ENCODE measurements at regions not wholly inside any gene's neighbourhood (a gene's known extent, or its start where the extent isn't known, plus 50 kb on each side); places are given as distances from the start of the nearest gene placed in this dataset.
"Not testable (repeated sequence)": the region's sequence is repeated elsewhere in the genome, so short reads cannot be mapped to it uniquely, and the experiment has no call there.

- not testable (repeated sequence) for H3K9ac ChIP-seq (ENCODE audit: low read length in 5 of 5); H3K4me3 ChIP-seq (ENCODE audit: low read depth in 1 of 5, low read length in 5 of 5); H3K36me3 ChIP-seq (ENCODE audit: control insufficient read depth in 5 of 5, insufficient read depth in 5 of 5, low read length in 5 of 5)
Measured at GRCh38 chr1:95297906-95298305, 63.9 kb downstream of the RWDD3 start.

DNA sequence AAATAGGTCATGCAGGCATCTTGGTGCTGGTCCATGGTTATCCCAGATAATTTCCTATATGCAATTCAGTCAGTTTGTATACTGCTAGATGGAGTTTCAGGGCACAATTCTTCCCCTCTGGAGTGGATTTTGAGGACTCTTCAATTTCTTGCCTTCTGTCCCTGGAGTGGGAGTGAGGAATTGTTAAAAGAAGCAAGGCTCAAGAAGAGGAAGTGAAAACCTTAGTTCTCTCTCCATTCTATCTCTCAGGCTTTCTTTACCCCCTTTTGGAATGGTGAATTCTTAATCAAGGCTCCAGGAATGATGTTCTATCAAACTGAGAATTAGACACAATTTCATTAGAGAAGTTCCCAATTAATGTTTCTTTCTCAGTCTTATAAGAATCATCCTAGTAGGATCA lies 67.1 kb downstream of the RWDD3 start:
- no peak overlapping the region for H3K4me3 ChIP-seq (ENCODE audit: low read depth in 1 of 5, low read length in 5 of 5)
- no peak overlapping the region for H3K27ac ChIP-seq (ENCODE audit: low read depth, low read length)
- H3K9me3 ChIP-seq (ENCODE audit: control insufficient read depth in 5 of 5, low read length in 5 of 5), result no peaks in the 10 kb centered on the region
- peaks cover 0 to 2% (median 0%) of the 10 kb centered on the region in 5 donors for H3K27me3 ChIP-seq (ENCODE audit: control insufficient read depth in 5 of 5, insufficient read depth in 4 of 5, low read length in 5 of 5)
- no peaks in the 10 kb centered on the region for H3K4me1 ChIP-seq (ENCODE audit: control insufficient read depth in 5 of 5, insufficient read depth in 5 of 5, low read length in 5 of 5)
- H3K9ac ChIP-seq (ENCODE audit: low read length in 5 of 5), result no peak overlapping the region
- no peaks in the 10 kb centered on the region for H3K36me3 ChIP-seq (ENCODE audit: control insufficient read depth in 5 of 5, insufficient read depth in 5 of 5, low read length in 5 of 5)

More at GRCh38 chr1:95297906-95298305, 63.9 kb downstream of the RWDD3 start:
- H3K4me1 ChIP-seq (ENCODE audit: control insufficient read depth in 5 of 5, insufficient read depth in 5 of 5, low read length in 5 of 5); H3K27ac ChIP-seq (ENCODE audit: low read depth, low read length); H3K9me3 ChIP-seq (ENCODE audit: control insufficient read depth in 5 of 5, low read length in 5 of 5); H3K27me3 ChIP-seq (ENCODE audit: control insufficient read depth in 5 of 5, insufficient read depth in 4 of 5, low read length in 5 of 5): not testable (repeated sequence)

DNA sequence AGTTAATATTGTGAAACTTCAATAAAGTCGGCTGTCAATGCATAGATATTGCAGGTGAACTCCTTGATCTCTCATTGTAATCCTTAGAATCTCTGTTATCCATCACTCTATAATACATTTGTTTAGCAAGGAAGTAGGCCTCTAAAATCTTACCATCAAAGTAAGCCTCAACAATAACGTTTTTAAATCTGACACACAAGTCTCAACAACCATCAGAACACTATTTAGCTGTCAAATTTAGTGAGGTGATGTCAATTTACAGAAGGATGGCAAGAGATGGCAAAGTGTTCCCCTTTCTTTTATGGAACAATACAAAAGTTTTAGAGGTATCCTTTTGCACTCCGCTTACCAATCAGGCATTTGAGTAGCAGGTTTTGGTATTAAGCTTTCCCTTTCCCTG lies 67.6 kb downstream of the RWDD3 start:
- no peaks in the 10 kb centered on the region for H3K9me3 ChIP-seq (ENCODE audit: control insufficient read depth in 5 of 5, low read length in 5 of 5)
- H3K27ac ChIP-seq (ENCODE audit: low read depth, low read length), result no peak overlapping the region
- no peaks in the 10 kb centered on the region for H3K36me3 ChIP-seq (ENCODE audit: control insufficient read depth in 5 of 5, insufficient read depth in 5 of 5, low read length in 5 of 5)
- H3K4me1 ChIP-seq (ENCODE audit: control insufficient read depth in 5 of 5, insufficient read depth in 5 of 5, low read length in 5 of 5), result no peaks in the 10 kb centered on the region
- H3K9ac ChIP-seq (ENCODE audit: low read length in 5 of 5), result no peak overlapping the region
- no peak overlapping the region for H3K4me3 ChIP-seq (ENCODE audit: low read depth in 1 of 5, low read length in 5 of 5)
- H3K27me3 ChIP-seq (ENCODE audit: control insufficient read depth in 5 of 5, insufficient read depth in 4 of 5, low read length in 5 of 5), result peaks cover 0 to 2% (median 0%) of the 10 kb centered on the region in 5 donors

DNA sequence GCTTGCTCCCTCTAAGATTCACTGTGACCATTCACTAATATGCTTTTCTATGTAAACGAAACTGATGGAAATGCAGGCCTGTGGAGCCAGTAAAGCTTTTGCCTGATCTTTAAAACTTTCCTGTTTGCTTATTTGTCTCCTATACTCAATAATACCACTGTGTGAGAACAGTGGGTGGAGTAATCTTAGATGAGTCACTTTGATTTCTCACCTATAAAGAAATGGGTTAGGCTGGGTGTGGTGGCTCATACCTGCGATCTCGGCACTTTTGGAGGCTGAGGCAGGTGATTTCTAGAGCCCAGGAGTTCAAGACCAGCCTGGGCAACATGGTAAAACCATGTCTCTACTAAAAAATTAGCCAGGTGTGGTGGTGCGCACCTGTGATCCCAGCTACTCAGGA lies 70.8 kb downstream of the RWDD3 start:
- no peak overlapping the region for H3K4me3 ChIP-seq (ENCODE audit: low read depth in 1 of 5, low read length in 5 of 5)
- H3K9me3 ChIP-seq (ENCODE audit: control insufficient read depth in 5 of 5, low read length in 5 of 5), result no peaks in the 10 kb centered on the region
- no peaks in the 10 kb centered on the region for H3K36me3 ChIP-seq (ENCODE audit: control insufficient read depth in 5 of 5, insufficient read depth in 5 of 5, low read length in 5 of 5)
- H3K27ac ChIP-seq (ENCODE audit: low read depth, low read length), result no peak overlapping the region
- no peaks in the 10 kb centered on the region for H3K4me1 ChIP-seq (ENCODE audit: control insufficient read depth in 5 of 5, insufficient read depth in 5 of 5, low read length in 5 of 5)
- no peak overlapping the region for H3K9ac ChIP-seq (ENCODE audit: low read length in 5 of 5)
- peaks cover 0 to 5% (median 2%) of the 10 kb centered on the region in 5 donors for H3K27me3 ChIP-seq (ENCODE audit: control insufficient read depth in 5 of 5, insufficient read depth in 4 of 5, low read length in 5 of 5)

GRCh38 chr1:95308276-95309030 lies 74.4 kb downstream of the RWDD3 start:
- Histone ChIP-seq H3K27ac (ENCODE audit: low read depth, low read length) (no peak overlapping the region), H3K9ac (ENCODE audit: low read length in 5 of 5) (no peak overlapping the region), H3K27me3 (ENCODE audit: control insufficient read depth in 5 of 5, insufficient read depth in 4 of 5, low read length in 5 of 5) (peaks cover 0 to 5% (median 2%) of the 10 kb centered on the region in 5 donors), H3K4me3 (ENCODE audit: low read depth in 1 of 5, low read length in 5 of 5) (no peak overlapping the region), H3K4me1 (ENCODE audit: control insufficient read depth in 5 of 5, insufficient read depth in 5 of 5, low read length in 5 of 5) (no peaks in the 10 kb centered on the region), H3K36me3 (ENCODE audit: control insufficient read depth in 5 of 5, insufficient read depth in 5 of 5, low read length in 5 of 5) (no peaks in the 10 kb centered on the region), H3K9me3 (ENCODE audit: control insufficient read depth in 5 of 5, low read length in 5 of 5) (no peaks in the 10 kb centered on the region)

- Histone ChIP-seq H3K27ac (ENCODE audit: low read depth, low read length) (no peak overlapping the region), H3K9me3 (ENCODE audit: control insufficient read depth in 5 of 5, low read length in 5 of 5) (no peaks in the 10 kb centered on the region), H3K4me1 (ENCODE audit: control insufficient read depth in 5 of 5, insufficient read depth in 5 of 5, low read length in 5 of 5) (no peaks in the 10 kb centered on the region), H3K36me3 (ENCODE audit: control insufficient read depth in 5 of 5, insufficient read depth in 5 of 5, low read length in 5 of 5) (no peaks in the 10 kb centered on the region), H3K4me3 (ENCODE audit: low read depth in 1 of 5, low read length in 5 of 5) (no peak overlapping the region), H3K27me3 (ENCODE audit: control insufficient read depth in 5 of 5, insufficient read depth in 4 of 5, low read length in 5 of 5) (peaks cover 0 to 5% (median 2%) of the 10 kb centered on the region in 5 donors), H3K9ac (ENCODE audit: low read length in 5 of 5) (no peak overlapping the region)
Measured at GRCh38 chr1:95309031-95309471, 75.0 kb downstream of the RWDD3 start.

DNA sequence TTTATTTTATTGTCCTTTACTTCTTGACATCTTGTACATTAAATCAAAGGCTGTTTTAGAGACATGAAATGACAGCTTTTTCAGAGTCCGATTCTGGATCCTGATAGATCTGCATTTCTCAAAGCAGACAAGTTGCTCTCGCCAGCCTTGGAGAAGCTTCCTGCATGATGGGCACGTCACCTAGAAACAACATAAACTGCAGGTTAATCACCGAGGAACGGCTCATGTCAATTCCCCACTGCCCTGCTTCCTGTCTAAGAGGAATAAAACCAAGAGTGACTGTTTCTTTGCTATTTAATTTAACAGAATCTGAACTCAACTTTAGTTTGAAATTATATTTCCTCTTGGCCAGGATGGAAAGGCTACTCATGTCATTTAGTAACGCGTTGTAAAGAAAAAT lies 77.0 kb downstream of the RWDD3 start:
- H3K4me3 ChIP-seq (ENCODE audit: low read depth in 1 of 5, low read length in 5 of 5), result no peak overlapping the region
- H3K36me3 ChIP-seq (ENCODE audit: control insufficient read depth in 5 of 5, insufficient read depth in 5 of 5, low read length in 5 of 5), result no peaks in the 10 kb centered on the region
- H3K9me3 ChIP-seq (ENCODE audit: control insufficient read depth in 5 of 5, low read length in 5 of 5), result no peaks in the 10 kb centered on the region
- peaks cover 0 to 5% (median 2%) of the 10 kb centered on the region in 5 donors for H3K27me3 ChIP-seq (ENCODE audit: control insufficient read depth in 5 of 5, insufficient read depth in 4 of 5, low read length in 5 of 5)
- no peaks in the 10 kb centered on the region for H3K4me1 ChIP-seq (ENCODE audit: control insufficient read depth in 5 of 5, insufficient read depth in 5 of 5, low read length in 5 of 5)
- no peak overlapping the region for H3K9ac ChIP-seq (ENCODE audit: low read length in 5 of 5)
- H3K27ac ChIP-seq (ENCODE audit: low read depth, low read length), result no peak overlapping the region

- Histone ChIP-seq H3K4me3 (ENCODE audit: low read depth in 1 of 5, low read length in 5 of 5) (no peak overlapping the region), H3K27me3 (ENCODE audit: control insufficient read depth in 5 of 5, insufficient read depth in 4 of 5, low read length in 5 of 5) (peaks cover 0 to 5% (median 2%) of the 10 kb centered on the region in 5 donors), H3K27ac (ENCODE audit: low read depth, low read length) (no peak overlapping the region), H3K36me3 (ENCODE audit: control insufficient read depth in 5 of 5, insufficient read depth in 5 of 5, low read length in 5 of 5) (no peaks in the 10 kb centered on the region), H3K4me1 (ENCODE audit: control insufficient read depth in 5 of 5, insufficient read depth in 5 of 5, low read length in 5 of 5) (no peaks in the 10 kb centered on the region), H3K9me3 (ENCODE audit: control insufficient read depth in 5 of 5, low read length in 5 of 5) (no peaks in the 10 kb centered on the region), H3K9ac (ENCODE audit: low read length in 5 of 5) (no peak overlapping the region)
Measured at GRCh38 chr1:95311762-95312161, 77.8 kb downstream of the RWDD3 start.

DNA sequence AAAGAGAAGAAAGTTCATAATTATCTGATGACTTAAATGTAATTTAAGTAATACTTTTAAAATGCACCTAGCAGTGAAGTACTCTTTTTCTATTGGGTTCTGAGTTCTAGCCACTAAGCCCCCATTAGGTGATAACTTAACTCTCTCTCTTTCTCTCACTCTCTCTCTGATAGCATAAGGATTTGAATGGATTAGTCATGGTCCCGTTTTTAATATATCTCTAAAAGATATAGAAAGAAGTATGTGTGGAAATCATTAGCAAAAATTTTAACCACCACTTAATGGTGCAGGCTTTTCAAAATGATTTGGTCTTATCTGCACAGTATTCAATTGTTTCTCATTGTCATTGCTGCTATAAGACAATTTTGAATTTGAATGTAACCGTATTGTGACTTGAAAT lies 78.2 kb downstream of the RWDD3 start:
- Histone ChIP-seq H3K27me3 (ENCODE audit: control insufficient read depth in 5 of 5, insufficient read depth in 4 of 5, low read length in 5 of 5) (peaks cover 0 to 5% (median 0%) of the 10 kb centered on the region in 5 donors), H3K9ac (ENCODE audit: low read length in 5 of 5) (no peak overlapping the region), H3K4me1 (ENCODE audit: control insufficient read depth in 5 of 5, insufficient read depth in 5 of 5, low read length in 5 of 5) (no peaks in the 10 kb centered on the region), H3K9me3 (ENCODE audit: control insufficient read depth in 5 of 5, low read length in 5 of 5) (no peaks in the 10 kb centered on the region), H3K36me3 (ENCODE audit: control insufficient read depth in 5 of 5, insufficient read depth in 5 of 5, low read length in 5 of 5) (no peaks in the 10 kb centered on the region), H3K4me3 (ENCODE audit: low read depth in 1 of 5, low read length in 5 of 5) (no peak overlapping the region), H3K27ac (ENCODE audit: low read depth, low read length) (no peak overlapping the region)

- Histone ChIP-seq H3K9me3 (ENCODE audit: control insufficient read depth in 5 of 5, low read length in 5 of 5) (no peaks in the 10 kb centered on the region), H3K36me3 (ENCODE audit: control insufficient read depth in 5 of 5, insufficient read depth in 5 of 5, low read length in 5 of 5) (no peaks in the 10 kb centered on the region), H3K4me3 (ENCODE audit: low read depth in 1 of 5, low read length in 5 of 5) (no peak overlapping the region), H3K27ac (ENCODE audit: low read depth, low read length) (no peak overlapping the region), H3K27me3 (ENCODE audit: control insufficient read depth in 5 of 5, insufficient read depth in 4 of 5, low read length in 5 of 5) (peaks cover 0 to under 1% (median 0%) of the 10 kb centered on the region in 5 donors), H3K4me1 (ENCODE audit: control insufficient read depth in 5 of 5, insufficient read depth in 5 of 5, low read length in 5 of 5) (no peaks in the 10 kb centered on the region), H3K9ac (ENCODE audit: low read length in 5 of 5) (no peak overlapping the region)
Measured at GRCh38 chr1:95313527-95313926, 79.5 kb downstream of the RWDD3 start.
